CD4-positive, alpha-beta T cell treated with Interleukin-6 for 4 hours (primary cell): ENCODE measurements at regions not wholly inside any gene's neighbourhood (a gene's known extent, or its start where the extent isn't known, plus 50 kb on each side); places are given as distances from the start of the nearest gene placed in this dataset.
"Not testable (repeated sequence)": the region's sequence is repeated elsewhere in the genome, so short reads cannot be mapped to it uniquely, and the experiment has no call there.

Source experiments
- DNase-seq: peaks from one replicate; pipeline ENCODE4 v3.0.0-alpha.2; 2020; ENCODE audit warnings: mixed read lengths

DNA sequence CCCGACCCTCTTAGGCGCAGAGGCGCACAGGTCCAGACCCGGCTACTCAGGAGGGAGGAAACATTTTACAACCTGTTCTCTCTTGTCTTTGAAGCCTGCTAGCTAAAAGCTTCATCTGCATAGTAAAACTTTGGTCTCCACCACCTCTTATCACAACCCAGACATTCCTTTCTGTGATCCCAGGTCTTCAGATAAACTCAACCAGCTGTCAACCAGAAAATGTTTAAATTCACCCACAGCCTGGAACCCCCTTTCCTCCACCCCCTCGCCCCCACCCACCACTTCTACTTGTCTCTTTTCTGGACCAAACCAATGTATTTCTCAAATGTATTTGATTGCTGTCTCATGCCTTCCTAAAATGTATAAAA is 169.1 kb upstream of the PRKX start:
- not testable (repeated sequence) for DNase-seq

DNA sequence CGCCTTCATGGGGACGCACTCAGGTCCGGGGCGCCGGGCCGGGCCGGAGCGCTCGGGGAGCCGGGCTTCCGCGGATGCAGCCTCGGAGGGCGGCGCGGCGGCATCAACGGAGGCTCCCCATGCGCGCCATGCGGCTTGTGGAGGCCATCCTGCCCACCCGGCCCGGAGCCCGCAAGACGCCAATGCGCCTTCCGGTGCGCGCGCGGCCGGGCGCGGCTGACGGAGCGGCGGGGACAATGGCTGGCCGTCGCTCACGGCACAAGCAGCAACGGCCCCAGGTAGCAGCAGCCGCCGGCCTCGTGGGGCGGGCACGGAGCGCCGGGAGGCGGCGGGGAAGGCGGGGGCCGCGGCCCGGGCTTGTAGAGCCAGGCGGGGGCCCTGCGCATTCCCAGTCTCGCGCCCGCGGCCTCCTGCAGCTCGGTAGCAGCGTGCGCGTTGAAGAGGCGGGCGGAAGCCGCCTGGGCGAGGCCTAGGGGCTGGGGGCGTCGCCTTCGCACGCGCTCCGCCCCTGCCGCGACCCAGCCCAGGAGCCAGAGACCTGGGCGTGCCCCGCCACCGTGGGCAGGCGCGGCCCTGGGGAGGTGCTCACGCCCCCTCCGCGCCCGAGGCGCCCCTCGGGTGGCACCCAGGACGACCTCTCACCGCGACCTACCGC is 168.6 kb upstream of the PRKX start:
- DNase-seq, result not testable (repeated sequence)

DNA sequence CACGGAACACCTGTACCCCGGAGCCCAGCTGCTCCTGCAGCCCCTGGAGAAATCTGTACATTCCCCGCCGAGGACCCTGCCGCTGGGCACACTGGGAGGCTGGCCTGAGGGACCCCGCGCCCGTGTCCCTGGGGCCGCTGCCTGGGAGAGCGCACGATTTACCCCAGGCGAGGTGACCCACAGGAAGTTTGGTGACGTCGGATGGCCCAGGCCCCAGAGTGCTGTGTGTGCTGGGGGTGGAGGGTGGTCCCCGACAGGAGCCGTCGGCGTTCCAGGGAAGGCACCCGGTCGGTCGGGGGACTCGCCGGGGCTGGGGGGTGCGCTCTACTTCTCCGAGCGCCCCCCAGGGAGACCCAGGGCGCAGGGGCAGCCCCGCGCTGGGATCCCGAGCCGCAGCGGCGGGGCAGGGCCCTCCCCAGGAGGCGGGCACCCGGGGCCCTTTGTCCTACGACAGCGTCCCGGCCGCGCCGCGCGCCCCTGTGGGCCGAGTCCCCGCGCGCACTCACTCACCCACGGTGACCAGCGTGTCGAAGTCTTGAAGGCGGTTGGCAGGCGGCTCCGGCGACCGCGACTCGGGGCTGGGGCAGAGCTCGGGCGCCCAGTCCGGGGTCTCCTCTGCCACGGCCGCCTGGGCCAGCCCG is 167.9 kb upstream of the PRKX start:
- DNase-seq, result not testable (repeated sequence)

DNA sequence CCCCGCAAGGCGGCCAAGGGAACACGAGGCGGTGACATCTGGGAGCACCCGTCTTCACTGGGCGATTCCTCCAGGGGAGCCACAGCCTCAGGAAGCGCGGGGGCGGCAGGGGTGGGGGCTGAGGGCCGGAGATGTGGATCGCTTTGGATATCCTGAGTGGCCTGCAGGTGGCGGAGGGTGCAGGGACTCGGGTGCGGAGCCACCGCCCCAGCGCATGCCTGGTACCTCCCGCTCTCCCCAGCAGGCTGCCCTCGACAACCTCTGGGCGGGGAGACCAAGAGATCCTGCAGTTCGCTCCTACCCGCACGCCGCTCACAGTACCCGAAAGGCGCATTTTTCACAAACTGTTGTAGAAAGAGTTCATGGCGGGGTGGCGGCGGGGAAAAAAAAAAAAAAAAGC is 162.9 kb upstream of the PRKX start:
- DNase-seq, result not testable (repeated sequence)

DNA sequence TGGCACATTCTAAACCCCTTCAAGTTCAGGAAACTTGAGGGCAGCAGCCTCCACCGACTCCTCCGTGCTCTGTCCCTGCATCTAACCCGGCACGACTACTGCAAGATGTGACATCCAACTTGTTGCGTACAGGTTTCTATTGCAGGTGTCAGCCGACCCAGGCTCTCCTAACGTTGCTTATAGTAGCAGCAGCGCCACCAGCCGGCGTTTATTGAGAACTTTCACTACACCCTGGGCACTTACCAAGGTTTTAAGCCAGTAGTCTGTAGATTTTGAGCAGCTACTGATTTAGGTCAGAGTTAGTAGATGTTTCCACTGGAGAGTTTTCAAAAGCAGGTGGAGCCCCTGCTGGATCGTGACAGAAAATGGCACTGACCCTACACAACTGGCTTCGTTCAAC is 162.2 kb upstream of the PRKX start:
- not testable (repeated sequence) for DNase-seq

DNA sequence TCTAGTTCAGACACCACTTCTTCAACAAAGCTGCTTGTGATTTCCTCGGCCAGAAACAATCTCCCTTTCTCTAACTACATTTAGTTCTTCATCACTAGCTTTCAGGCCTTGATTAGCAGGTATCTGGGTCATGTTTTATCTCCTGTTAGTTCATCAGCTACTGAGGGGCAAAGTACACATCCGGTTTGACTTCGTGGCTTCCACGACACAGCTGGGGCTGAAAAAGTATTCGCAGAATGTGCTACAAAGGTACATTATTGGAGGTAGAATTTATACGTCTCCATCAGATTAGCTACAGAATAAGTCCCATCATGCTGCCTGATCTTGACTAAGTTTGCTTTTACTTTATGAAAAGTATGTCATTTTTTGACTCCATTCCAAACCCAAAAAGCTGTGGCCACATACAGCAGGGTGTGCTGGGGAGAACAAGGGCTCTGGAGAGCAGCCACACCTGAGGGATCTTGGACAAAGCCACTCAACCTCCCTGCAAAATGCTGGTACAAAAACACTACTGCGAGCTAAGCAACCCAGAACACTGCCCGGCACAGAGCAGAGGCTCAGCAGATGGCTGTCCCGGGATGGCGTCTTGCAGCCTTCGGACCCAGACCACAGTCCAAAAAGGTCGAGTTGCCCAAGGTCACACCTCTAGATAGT is 158.9 kb upstream of the PRKX start:
- not testable (repeated sequence) for DNase-seq

DNA sequence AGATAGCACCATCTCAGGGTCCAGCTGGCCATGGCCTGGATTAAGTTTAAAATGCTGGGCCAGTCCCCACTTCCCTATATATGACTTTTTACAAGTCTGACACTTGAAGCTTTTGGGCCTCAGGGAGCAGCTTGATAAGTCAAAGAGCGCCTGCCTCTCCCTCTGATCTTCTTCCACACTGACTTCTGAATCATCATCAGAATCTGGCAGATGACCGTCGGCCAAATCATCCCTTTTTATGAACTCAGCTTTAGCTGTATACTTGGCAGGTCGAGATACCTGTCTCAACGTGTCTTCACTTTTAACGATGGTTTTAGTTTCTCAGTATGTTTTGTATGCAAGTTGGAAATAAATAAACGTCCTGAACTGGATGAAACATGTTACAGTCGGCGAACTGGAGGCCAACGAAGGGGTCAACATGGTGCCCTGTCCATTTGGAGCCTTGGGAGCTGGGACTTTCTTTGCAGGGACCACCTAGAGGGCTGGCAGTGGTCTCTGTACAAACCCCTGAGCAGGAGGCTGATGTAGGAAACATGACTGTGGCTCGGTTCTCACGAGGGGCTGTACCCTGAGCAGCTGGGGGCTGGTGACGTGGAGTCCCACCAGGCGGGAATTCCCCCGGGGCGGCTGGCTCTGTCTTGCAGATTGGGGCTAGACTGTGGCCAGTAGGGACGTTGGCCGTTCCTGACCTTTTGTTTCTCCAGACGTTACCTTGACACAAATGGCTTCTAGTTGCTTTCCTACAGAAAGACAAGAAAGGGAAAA is 153.8 kb upstream of the PRKX start:
- not testable (repeated sequence) for DNase-seq

DNA sequence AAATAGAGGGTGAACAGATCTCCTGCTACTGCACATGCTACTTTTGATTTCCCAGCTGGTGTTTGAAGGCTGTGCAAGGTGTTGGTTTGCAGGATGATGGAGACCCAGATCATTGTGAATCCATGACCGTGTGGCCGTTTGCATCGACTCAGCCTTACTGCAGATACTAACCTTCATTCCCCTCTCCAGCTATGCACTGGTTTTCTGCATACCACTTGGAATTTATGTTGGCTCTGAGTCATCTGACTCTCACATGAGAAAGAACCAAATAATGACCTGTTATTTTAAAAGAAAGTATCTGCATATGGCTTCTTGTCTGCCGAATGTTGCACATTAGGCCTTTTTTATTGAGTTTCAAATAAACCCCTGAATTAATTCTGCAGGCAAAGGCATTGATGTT is 144.9 kb upstream of the PRKX start:
- not testable (repeated sequence) for DNase-seq

DNA sequence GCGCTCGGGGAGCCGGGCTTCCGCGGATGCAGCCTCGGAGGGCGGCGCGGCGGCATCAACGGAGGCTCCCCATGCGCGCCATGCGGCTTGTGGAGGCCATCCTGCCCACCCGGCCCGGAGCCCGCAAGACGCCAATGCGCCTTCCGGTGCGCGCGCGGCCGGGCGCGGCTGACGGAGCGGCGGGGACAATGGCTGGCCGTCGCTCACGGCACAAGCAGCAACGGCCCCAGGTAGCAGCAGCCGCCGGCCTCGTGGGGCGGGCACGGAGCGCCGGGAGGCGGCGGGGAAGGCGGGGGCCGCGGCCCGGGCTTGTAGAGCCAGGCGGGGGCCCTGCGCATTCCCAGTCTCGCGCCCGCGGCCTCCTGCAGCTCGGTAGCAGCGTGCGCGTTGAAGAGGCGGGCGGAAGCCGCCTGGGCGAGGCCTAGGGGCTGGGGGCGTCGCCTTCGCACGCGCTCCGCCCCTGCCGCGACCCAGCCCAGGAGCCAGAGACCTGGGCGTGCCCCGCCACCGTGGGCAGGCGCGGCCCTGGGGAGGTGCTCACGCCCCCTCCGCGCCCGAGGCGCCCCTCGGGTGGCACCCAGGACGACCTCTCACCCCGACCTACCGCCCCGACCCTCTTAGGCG is 130.2 kb upstream of the PRKX start:
- DNase-seq, result not testable (repeated sequence)

DNA sequence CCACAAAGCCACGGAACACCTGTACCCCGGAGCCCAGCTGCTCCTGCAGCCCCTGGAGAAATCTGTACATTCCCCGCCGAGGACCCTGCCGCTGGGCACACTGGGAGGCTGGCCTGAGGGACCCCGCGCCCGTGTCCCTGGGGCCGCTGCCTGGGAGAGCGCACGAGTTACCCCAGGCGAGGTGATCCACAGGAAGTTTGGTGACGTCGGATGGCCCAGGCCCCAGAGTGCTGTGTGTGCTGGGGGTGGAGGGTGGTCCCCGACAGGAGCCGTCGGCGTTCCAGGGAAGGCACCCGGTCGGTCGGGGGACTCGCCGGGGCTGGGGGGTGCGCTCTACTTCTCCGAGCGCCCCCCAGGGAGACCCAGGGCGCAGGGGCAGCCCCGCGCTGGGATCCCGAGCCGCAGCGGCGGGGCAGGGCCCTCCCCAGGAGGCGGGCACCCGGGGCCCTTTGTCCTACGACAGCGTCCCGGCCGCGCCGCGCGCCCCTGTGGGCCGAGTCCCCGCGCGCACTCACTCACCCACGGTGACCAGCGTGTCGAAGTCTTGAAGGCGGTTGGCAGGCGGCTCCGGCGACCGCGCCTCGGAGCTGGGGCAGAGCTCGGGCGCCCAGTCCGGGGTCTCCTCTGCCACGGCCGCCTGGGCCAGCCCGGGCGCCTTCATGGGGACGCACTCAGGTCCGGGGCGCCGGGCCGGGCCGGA is 129.5 kb upstream of the PRKX start:
- DNase-seq, result not testable (repeated sequence)

DNA sequence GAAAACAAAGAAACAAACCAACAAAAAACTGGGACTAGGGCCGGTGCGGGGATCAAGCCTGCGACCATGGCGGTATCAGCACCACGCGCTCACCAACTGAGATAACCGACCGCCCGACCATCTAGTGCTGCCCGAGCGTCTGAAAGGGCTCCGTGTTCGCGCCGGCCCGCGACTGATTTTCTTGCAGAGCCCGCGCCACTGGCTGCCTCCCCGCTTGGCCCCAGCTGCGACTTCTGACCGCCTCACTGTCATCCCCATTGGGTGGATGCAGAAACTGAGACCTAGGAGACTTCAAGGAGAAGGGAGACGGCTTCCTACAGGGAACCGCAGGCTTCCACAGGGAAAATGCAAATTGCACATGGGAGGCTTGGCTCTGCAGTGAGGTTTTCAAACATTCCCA is 125.3 kb upstream of the PRKX start:
- not testable (repeated sequence) for DNase-seq

DNA sequence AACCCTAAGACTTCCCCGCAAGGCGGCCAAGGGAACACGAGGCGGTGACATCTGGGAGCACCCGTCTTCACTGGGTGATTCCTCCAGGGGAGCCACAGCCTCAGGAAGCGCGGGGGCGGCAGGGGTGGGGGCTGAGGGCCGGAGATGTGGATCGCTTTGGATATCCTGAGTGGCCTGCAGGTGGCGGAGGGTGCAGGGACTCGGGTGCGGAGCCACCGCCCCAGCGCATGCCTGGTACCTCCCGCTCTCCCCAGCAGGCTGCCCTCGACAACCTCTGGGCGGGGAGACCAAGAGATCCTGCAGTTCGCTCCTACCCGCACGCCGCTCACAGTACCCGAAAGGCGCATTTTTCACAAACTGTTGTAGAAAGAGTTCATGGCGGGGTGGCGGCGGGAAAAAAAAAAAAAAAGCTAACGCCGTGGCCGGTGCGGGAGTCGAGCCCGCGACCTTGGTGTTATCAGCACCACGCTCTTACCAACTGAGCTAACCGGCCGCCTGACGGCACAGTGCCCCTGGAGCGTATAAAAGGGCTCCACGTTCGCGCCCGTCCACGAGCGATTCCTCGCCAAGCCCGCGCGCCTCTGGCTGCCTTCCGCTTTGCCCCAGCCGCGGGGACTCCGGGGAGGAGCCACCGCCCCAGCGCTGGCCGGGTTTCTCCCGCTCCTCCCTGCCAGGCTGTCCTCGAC is 124.7 kb upstream of the PRKX start:
- DNase-seq, result not testable (repeated sequence)

DNA sequence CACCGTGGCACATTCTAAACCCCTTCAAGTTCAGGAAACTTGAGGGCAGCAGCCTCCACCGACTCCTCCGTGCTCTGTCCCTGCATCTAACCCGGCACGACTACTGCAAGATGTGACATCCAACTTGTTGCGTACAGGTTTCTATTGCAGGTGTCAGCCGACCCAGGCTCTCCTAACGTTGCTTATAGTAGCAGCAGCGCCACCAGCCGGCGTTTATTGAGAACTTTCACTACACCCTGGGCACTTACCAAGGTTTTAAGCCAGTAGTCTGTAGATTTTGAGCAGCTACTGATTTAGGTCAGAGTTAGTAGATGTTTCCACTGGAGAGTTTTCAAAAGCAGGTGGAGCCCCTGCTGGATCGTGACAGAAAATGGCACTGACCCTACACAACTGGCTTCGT is 123.8 kb upstream of the PRKX start:
- DNase-seq, result not testable (repeated sequence)

DNA sequence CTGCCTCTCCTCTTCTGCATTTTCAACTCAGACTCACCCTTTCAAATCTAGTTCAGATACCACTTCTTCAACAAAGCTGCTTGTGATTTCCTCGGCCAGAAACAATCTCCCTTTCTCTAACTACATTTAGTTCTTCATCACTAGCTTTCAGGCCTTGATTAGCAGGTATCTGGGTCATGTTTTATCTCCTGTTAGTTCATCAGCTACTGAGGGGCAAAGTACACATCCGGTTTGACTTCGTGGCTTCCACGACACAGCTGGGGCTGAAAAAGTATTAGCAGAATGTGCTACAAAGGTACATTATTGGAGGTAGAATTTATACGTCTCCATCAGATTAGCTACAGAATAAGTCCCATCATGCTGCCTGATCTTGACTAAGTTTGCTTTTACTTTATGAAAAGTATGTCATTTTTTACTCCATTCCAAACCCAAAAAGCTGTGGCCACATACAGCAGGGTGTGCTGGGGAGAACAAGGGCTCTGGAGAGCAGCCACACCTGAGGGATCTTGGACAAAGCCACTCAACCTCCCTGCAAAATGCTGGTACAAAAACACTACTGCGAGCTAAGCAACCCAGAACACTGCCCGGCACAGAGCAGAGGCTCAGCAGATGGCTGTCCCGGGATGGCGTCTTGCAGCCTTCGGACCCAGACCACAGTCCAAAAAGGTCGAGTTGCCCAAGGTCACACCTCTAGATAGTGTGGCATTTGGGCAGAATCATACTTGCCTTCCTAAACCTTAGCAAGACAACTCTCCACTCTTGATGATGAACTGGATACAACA is 120.5 kb upstream of the PRKX start:
- DNase-seq, result not testable (repeated sequence)

DNA sequence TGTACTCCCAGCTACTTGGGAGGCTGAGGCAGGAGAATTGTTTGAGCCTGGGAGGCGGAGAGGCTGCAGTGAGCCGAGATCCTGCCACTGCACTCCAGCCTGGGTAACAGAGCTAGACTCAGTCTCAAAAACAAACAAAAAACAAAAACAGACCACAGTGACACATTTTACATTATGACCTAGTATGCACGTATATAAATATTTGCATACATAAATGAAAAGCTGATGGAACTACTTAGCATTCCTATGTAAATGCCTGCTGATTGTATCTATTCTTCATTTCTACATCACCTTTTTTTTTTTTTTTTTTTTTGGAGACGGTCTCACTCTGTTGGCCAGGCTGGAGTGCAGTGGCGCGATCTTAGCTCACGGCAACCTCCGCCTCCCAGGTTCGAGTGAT is 116.6 kb upstream of the PRKX start:
- not testable (repeated sequence) for DNase-seq

DNA sequence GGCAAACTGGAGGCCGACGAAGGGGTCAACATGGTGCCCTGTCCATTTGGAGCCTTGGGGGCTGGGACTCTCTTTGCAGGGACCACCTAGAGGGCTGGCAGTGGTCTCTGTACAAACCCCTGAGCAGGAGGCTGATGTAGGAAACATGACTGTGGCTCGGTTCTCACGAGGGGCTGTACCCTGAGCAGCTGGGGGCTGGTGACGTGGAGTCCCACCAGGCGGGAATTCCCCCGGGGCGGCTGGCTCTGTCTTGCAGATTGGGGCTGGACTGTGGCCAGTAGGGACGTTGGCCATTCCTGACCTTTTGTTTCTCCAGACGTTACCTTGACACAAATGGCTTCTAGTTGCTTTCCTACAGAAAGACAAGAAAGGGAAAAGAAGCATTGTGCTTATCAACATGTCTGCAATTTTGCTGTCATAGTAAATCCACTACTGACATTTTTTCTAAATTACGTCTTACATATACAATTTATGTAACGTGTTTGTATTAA is 115.6 kb upstream of the PRKX start:
- not testable (repeated sequence) for DNase-seq

DNA sequence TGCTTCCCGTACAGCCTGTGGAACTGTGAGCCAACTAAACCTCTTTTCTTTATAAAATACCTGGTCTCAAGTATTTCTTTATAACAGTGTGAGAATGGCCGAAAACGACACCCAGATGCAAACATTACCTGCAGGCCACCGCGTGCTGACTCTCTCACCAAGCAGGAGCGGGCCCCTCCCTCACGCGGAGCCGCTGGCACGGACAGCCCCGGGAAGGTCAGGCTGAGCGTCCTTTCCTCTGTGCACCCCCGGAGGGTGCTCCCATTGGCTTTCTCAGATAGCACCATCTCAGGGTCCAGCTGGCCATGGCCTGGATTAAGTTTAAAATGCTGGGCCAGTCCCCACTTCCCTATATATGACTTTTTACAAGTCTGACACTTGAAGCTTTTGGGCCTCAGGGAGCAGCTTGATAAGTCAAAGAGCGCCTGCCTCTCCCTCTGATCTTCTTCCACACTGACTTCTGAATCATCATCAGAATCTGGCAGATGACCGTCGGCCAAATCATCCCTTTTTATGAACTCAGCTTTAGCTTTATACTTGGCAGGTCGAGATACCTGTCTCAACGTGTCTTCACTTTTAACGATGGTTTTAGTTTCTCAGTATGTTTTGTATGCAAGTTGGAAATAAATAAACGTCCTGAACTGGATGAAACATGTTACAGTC is 115.1 kb upstream of the PRKX start:
- DNase-seq, result not testable (repeated sequence)

DNA sequence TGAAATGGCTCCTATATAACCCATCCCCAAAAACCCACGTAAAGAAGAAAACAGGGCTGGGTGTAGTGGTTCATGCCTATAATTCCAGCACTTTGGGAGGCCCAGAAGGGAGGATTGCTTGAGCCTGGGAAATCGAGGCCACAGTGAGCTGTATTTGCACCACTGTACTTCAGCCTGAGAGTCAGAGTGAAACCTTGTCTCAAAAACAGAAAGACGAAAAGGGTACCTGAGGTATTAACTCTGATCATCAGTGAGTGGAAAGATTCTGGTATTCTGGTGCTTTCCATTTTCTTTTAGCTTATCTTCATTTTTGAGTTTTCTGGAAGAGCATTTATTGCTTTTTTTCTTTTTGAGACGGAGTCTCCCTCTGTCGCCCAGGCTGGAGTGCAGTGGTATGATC is 110.6 kb upstream of the PRKX start:
- not testable (repeated sequence) for DNase-seq

DNA sequence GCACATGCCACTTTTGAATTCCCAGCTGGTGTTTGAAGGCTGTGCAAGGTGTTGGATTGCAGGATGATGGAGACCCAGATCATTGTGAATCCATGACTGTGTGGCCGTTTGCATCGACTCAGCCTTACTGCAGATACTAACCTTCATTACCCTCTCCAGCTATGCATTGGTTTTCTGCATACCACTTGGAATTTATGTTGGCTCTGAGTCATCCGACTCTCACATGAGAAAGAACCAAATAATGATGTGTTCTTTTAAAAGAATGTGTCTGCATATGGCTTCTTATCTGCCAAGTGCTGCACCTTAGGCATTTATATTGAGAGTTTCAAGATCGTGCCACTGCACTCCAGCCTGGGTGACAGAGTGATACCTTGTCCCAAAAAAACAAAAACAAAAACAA is 106.7 kb upstream of the PRKX start:
- no peak for DNase-seq

DNA sequence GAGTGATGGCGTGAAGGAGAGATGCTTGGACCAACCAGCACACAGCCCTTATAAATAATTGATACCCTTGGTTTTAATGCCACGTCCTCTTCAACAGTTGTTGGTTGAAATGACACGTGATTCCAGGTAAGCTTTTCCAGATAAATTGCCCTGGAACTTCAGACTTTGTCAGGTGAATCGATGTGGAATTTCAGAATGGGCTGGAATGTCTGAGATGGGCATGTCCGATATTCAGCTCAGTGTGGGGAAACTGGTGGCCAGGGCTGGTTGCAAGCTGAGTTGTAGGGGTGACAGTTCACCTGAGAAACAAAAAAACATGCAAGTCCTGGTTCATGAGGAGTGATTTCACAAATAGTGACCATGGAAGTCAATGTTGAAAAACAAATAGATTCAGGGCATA is 104.0 kb upstream of the PRKX start:
- DNase-seq, result not testable (repeated sequence)
